ENCODE measurements at regions not wholly inside any gene's neighbourhood (a gene's known extent, or its start where the extent isn't known, plus 50 kb on each side); places are given as distances from the start of the nearest gene placed in this dataset.

- TF ChIP-seq ZNF398 (tag by site-specific recombination; IDR thresholded peaks at IDR 0.05) (no peak), ZNF629 (tag by site-specific recombination; IDR thresholded peaks at IDR 0.05) (no peak), ZNF777 (tag by site-specific recombination; IDR thresholded peaks at IDR 0.05; ENCODE audit: borderline replicate concordance) (no peak)
Observed at GRCh38 chr2:143968360-143968759, 551.6 kb downstream of the ZEB2 start (continued).

GRCh38 chr2:143965493-143966164 lies 554.3 kb downstream of the ZEB2 start:
- H3K4me3 ChIP-seq (ENCODE audit: low read depth, low read length), result no peak overlapping the region
- no peak for TF ChIP-seq ZNF561 (tag by site-specific recombination; IDR thresholded peaks at IDR 0.05; ENCODE audit: borderline replicate concordance)
- TF ChIP-seq ZNF341 (tag by site-specific recombination; IDR thresholded peaks at IDR 0.05; ENCODE audit: low read depth), result no peak
- no peak for TF ChIP-seq ZNF837 (tag by site-specific recombination; IDR thresholded peaks at IDR 0.05)
- TF ChIP-seq SP7 (tag by site-specific recombination; IDR thresholded peaks at IDR 0.05), result no peak
- TF ChIP-seq, protein P1, sequence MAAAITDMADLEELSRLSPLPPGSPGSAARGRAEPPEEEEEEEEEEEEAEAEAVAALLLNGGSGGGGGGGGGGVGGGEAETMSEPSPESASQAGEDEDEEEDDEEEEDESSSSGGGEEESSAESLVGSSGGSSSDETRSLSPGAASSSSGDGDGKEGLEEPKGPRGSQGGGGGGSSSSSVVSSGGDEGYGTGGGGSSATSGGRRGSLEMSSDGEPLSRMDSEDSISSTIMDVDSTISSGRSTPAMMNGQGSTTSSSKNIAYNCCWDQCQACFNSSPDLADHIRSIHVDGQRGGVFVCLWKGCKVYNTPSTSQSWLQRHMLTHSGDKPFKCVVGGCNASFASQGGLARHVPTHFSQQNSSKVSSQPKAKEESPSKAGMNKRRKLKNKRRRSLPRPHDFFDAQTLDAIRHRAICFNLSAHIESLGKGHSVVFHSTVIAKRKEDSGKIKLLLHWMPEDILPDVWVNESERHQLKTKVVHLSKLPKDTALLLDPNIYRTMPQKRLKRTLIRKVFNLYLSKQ (tag by site-specific recombination; IDR thresholded peaks at IDR 0.05; ENCODE audit: borderline replicate concordance), result no peak
- no peaks in the 10 kb centered on the region for H3K36me3 ChIP-seq (ENCODE audit: control insufficient read depth in 2 of 2, insufficient read depth in 1 of 2, low read length in 2 of 2)
- no peaks in the 10 kb centered on the region for H3K4me1 ChIP-seq (ENCODE audit: control insufficient read depth, insufficient read depth, low read length)
- no peak overlapping the region for H3K27ac ChIP-seq (ENCODE audit: extremely low read depth, low read depth, low read length)
- no peaks in the 10 kb centered on the region for H3K9me3 ChIP-seq (ENCODE audit: control insufficient read depth, insufficient read depth, low read depth, low read length)
- POLR2A ChIA-PET, result interaction anchor here (0.6 kb wide), 2 partner anchors 461 to 666 kb away, joined by 3 to 4 read pairs; no protein-coding TSS in a partner anchor
- CTCF ChIA-PET, result interaction anchor here (0.6 kb wide), 1 partner anchor 180 kb away, joined by 3 read pairs; no protein-coding TSS in a partner anchor

DNA sequence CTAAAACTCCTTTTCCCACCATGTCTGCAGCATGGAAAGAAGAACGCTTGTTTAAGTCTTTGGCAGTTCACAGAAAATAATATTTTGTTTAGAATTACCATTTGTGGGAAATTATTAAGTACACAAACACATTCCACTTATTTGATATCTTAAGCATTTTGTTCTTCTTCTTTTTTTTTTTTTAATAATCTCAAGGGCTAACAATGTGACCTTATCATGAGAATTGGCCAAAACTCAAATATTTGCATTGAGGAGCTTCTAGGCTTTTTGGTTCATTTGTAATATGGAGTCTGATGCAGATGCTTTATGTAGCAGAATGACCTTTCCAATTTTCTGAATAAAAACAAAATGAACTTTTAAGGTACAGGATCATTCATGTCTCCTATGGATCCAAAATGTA lies 555.0 kb downstream of the ZEB2 start:
- H3K9me3 ChIP-seq (ENCODE audit: control insufficient read depth, insufficient read depth, low read depth, low read length), result no peaks in the 10 kb centered on the region
- no peaks in the 10 kb centered on the region for H3K4me1 ChIP-seq (ENCODE audit: control insufficient read depth, insufficient read depth, low read length)
- POLR2A ChIA-PET, result interaction anchor here (0.6 kb wide), 1 partner anchor 460 kb away, joined by 4 read pairs; no protein-coding TSS in a partner anchor
- no peak overlapping the region for H3K4me3 ChIP-seq (ENCODE audit: low read depth, low read length)
- no peak overlapping the region for H3K27ac ChIP-seq (ENCODE audit: extremely low read depth, low read depth, low read length)
- CTCF ChIA-PET, result interaction anchor here (0.6 kb wide), 2 partner anchors 180 to 881 kb away, joined by 3 read pairs; no protein-coding TSS in a partner anchor
- no peaks in the 10 kb centered on the region for H3K36me3 ChIP-seq (ENCODE audit: control insufficient read depth in 2 of 2, insufficient read depth in 1 of 2, low read length in 2 of 2)
- TF ChIP-seq MEIS1 (CRISPR knock-in tag; IDR thresholded peaks at IDR 0.05; ENCODE audit: borderline replicate concordance) (no peak), ZNF548 (tag by site-specific recombination; IDR thresholded peaks at IDR 0.05) (no peak), SP3 (tag by site-specific recombination; IDR thresholded peaks at IDR 0.05) (no peak), ZNF624 (tag by site-specific recombination; IDR thresholded peaks at IDR 0.05) (no peak), ZNF423 (tag by site-specific recombination; IDR thresholded peaks at IDR 0.05) (no peak), IKZF3 (tag by site-specific recombination; IDR thresholded peaks at IDR 0.05) (no peak), ZBTB21 (tag by site-specific recombination; IDR thresholded peaks at IDR 0.05) (no peak), ZNF777 (tag by site-specific recombination; IDR thresholded peaks at IDR 0.05; ENCODE audit: borderline replicate concordance) (no peak), ZNF26 (tag by site-specific recombination; IDR thresholded peaks at IDR 0.05) (no peak), ATF2 (tag by site-specific recombination; IDR thresholded peaks at IDR 0.05; ENCODE audit: low read depth) (no peak), ZNF585B (tag by site-specific recombination; IDR thresholded peaks at IDR 0.05) (no peak), MYNN (tag by site-specific recombination; IDR thresholded peaks at IDR 0.05; ENCODE audit: borderline replicate concordance) (no peak), ZNF792 (tag by site-specific recombination; IDR thresholded peaks at IDR 0.05) (no peak), ZNF658 (tag by site-specific recombination; IDR thresholded peaks at IDR 0.05) (no peak), PRDM1 (tag by site-specific recombination; IDR thresholded peaks at IDR 0.05) (no peak), KLF10 (tag by site-specific recombination; IDR thresholded peaks at IDR 0.05) (no peak), ZNF391 (tag by site-specific recombination; IDR thresholded peaks at IDR 0.05; ENCODE audit: borderline replicate concordance, low read depth) (no peak), RBAK (tag by site-specific recombination; IDR thresholded peaks at IDR 0.05) (no peak)
